GM19463 (cell line): ENCODE measurements at regions not wholly inside any gene's neighbourhood (a gene's known extent, or its start where the extent isn't known, plus 50 kb on each side); places are given as distances from the start of the nearest gene placed in this dataset.

Source experiments
- ATAC-seq: cut with Tn5 transposase; IDR thresholded peaks from one replicate; pipeline ENCODE4 v1.9.1; 2021; ENCODE audit warnings: mild to moderate bottlenecking, moderate library complexity; ENCODE audit not compliant: unreplicated experiment

GRCh38 chr15:94673801-94674200 lies 442.4 kb downstream of the MCTP2 start:
- ATAC-seq = no peak

- ATAC-seq = no peak
Observed at GRCh38 chr15:94674296-94674695, 442.9 kb downstream of the MCTP2 start.

- ATAC-seq = no peak
Observed at GRCh38 chr15:94677202-94677790, 445.9 kb downstream of the MCTP2 start.

DNA sequence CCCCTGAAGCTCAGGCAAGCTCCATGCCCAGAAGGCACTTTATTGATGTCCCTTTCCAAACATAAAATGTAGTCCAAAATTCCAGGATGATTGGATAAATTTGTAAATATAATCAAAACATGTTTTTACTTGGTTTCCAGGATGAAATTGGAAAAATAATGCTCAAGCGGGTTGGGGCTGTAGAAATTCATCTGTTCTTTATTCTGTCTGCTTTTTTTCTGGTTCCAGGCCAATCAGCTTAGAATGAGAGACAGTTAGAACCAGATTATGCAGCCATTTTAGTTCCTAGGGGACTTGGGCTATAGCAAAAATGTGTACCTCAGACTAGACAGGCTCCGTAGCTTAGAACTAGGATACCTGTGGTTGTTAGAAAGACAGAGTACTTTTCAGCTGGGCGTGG lies 450.8 kb downstream of the MCTP2 start:
- ATAC-seq = no peak

DNA sequence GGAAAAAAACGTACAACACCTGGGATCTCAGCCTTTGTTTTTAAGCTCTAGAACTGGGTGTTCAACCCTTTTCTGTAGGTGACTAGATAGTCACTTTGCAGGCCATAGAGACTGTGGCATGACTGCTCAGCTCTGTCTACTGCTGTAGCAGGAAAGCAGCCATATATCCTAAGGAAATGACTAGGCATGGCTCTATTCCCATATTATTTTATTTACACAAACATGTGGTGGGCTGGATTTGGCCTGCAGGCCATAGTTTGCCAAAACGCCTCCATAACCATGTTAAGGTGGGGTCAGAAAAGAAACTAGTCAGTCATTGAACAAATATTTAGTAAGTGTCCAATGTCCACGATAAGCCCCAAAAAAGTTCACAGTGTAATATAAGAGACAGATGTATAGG lies 452.5 kb downstream of the MCTP2 start:
- no peak for ATAC-seq

- ATAC-seq = no peak
Observed at GRCh38 chr15:94691169-94691568, 459.8 kb downstream of the MCTP2 start.

DNA sequence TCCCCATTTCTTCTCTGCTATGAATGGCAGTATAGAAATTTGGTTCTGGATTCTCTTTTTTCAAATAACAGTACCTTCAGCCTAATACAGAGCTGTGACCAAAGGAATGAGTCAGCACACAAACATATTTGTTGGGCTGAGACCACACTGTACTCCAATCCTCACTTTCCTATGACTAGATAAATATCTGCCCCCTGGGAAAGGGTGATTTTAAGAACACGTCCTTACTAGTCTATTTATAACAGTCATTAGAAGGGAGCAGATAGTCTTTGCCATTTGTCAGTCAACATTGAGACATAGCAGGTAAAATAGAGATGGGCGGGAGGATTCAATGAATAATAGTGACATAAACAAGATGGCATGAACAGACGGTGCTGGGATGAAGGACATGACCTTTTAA lies 461.3 kb downstream of the MCTP2 start:
- no peak for ATAC-seq

GRCh38 chr15:94700211-94700610 lies 468.9 kb downstream of the MCTP2 start:
- ATAC-seq = no peak

DNA sequence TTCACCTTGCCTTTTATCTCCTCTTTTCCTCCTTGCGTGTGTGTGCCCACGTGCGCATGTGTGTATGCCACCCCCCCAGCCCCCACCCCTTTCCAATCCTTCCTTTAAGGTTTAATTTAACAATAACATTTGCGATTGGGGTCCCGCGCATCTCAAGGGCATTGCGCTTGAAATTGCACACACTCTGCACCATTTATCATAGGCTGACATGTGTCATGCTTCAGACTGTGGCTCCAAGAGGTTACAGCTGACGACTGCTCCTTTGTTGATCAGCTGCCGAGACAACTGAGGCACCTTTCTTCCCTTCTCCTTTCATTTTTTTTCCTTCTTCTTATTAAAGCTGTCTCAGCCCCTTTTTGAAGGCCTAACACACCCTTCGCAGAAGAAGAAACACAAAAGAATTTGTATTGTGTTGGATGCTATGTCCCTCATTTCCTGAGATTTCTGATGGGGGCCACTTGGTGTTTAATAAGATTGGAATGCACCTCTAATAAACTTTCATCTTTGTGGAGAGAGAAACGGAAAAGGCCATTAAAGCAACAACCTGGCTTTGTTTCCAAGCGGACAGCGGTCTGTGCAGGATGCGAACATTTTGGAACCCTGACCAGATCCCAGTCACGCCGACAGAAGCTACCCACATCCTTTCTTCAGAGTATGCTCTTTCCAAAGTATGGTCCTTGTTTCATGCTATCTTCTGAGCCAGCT lies 470.1 kb downstream of the MCTP2 start:
- ATAC-seq = no peak

- ATAC-seq = no peak
Observed at GRCh38 chr15:94703596-94703995, 472.2 kb downstream of the MCTP2 start.

DNA sequence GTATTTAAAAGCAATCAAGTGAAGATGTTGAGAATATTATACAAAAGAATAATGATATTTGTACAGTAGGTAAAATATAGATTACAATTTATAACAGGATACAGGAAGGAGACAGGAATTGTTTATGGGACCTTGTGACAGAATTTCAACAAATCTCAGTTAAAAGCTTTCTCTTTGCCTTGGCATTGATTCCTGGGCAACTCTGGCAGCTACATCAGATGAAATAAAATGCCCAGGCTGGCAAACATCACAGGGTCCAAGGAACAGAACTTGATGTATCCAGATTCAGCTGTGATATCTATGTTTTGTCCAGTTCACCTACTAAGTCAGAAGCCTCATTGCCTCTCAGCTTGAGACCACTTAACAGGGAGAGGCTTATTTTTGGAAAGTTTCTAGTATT lies 473.1 kb downstream of the MCTP2 start:
- no peak for ATAC-seq

- ATAC-seq = no peak
Observed at GRCh38 chr15:94704946-94705345, 473.6 kb downstream of the MCTP2 start.

- ATAC-seq = no peak
Observed at GRCh38 chr15:94709319-94709718, 478.0 kb downstream of the MCTP2 start.

- no peak for ATAC-seq
Observed at GRCh38 chr15:94722024-94722636, 490.8 kb downstream of the MCTP2 start.

DNA sequence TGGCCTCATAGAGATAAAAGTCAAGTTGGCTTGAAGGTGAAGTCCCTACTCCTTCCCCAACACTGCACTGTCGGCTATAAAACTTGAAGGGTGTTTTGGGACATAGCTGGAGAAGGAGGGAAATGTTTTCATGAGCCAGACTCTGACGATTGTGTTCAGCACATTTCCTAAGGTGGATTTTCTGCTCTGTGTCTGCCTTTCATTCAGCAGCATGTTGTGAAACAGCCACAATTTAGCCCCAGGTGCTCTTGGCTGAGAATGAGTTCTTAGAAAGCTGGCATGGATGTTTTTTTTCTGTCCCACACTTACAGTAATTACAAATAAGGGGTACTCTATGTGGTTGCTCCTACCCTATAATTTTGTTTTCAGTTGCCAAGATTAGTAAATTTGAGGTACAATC lies 492.4 kb downstream of the MCTP2 start:
- ATAC-seq = no peak

DNA sequence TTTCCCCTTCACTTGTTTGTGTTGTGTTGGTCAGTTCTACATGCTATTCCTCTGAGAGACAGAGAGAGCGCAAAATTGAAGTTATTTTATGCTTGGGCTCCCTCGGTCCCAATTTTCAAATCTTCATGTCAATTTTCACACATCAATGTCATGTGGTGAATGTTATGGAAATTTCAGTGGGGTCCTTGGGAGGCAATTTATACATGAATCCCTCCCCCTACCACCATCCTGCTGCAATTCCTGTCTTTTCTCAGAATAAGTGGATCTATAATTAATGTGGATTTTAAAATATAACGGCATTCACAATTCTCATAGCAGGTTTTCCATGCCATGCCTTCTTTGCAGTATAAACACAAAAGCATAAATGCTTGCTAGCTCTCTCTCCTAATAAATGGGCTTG lies 499.9 kb downstream of the MCTP2 start:
- no peak for ATAC-seq

GRCh38 chr15:94734460-94734859 lies 503.1 kb downstream of the MCTP2 start:
- no peak for ATAC-seq

GRCh38 chr15:94736236-94736635 lies 504.9 kb downstream of the MCTP2 start:
- ATAC-seq = no peak

DNA sequence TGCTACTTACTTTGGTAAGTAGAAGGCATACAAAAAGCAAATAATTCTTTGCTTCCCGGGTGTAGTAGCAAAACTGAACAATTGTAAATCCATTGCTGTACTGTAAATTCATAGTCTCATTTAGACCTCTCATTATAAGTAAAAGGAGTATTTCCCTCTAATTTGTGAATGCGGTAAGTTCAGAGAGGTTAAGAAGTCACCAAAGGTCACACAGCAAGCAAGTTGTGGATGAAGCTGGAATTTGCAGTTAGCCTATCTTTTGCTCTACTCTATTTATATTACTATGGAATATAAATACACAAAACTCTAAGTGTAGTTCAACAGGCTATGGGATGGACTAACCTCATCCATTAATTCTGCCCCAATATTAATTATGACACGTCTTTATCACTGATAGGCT lies 508.3 kb downstream of the MCTP2 start:
- ATAC-seq = no peak

DNA sequence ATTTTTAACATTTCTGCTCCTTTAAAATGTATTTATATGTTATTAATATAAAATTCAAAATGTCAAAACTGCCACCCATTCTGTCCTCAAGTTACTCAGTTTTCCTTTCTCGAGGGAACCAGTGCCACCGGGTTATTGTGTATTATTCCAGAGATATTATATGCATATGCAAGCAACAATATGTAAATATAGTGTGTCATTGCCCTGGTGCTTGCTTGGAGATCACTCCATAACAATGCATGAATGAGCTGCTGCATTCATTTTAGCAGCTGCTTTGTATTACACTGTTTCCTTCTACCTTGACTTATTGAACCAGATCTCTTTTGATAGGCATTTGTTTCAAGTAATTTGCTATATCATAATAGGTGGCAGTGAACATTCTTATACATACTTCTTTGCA lies 509.1 kb downstream of the MCTP2 start:
- ATAC-seq = no peak

GRCh38 chr15:94743668-94744067 lies 512.3 kb downstream of the MCTP2 start:
- no peak for ATAC-seq

GRCh38 chr15:94744080-94744793 lies 512.9 kb downstream of the MCTP2 start:
- ATAC-seq = no peak
